CD14-positive monocyte (primary cell): ENCODE measurements at regions not wholly inside any gene's neighbourhood (a gene's known extent, or its start where the extent isn't known, plus 50 kb on each side); places are given as distances from the start of the nearest gene placed in this dataset.
"Not testable (repeated sequence)": the region's sequence is repeated elsewhere in the genome, so short reads cannot be mapped to it uniquely, and the experiment has no call there.

ENCODE experiments used
- DNase-seq, 3 donors: peaks; one replicate each; pipeline ENCODE4 v3.0.0-alpha.2; 2011 to 2022
- H2AFZ ChIP-seq: 2 replicates; pipeline ENCODE4 v1.6.0; 2012; ENCODE audit warnings: mild to moderate bottlenecking, low read depth, low read length, inconsistent platforms; ENCODE audit not compliant: insufficient read depth, poor library complexity, severe bottlenecking
- H3K27ac ChIP-seq, 2 donors: 1 replicate in 1 of 2; 2 replicates in 1 of 2; pipeline ENCODE4 v1.5.1; 2012 to 2013; ENCODE audit warnings: low read length in 2 of 2, control low read depth in 1 of 2, inconsistent platforms in 1 of 2, low read depth in 1 of 2, mild to moderate bottlenecking in 1 of 2
- H3K27me3 ChIP-seq, 2 donors: one replicate each; pipeline versions ENCODE4 v1.6.0 to v1.6.1; 2011 to 2013; ENCODE audit warnings: low read length in 2 of 2; ENCODE audit not compliant: control insufficient read depth in 2 of 2, insufficient read depth in 2 of 2
- H3K36me3 ChIP-seq, 2 donors: replicated peaks in 1 of 2; 1 replicate in 1 of 2; 2 replicates in 1 of 2; pipeline versions ENCODE4 v1.5.1 to v1.6.1; 2012 to 2013; ENCODE audit warnings: low read length in 2 of 2, control low read depth in 1 of 2, inconsistent platforms in 1 of 2, mild to moderate bottlenecking in 1 of 2; ENCODE audit not compliant: insufficient read depth in 2 of 2, control insufficient read depth in 1 of 2
- H3K4me1 ChIP-seq, 2 donors: 1 replicate in 1 of 2; 2 replicates in 1 of 2; pipeline versions ENCODE4 v1.5.1 to v1.6.1; 2012 to 2013; ENCODE audit warnings: low read length in 2 of 2, control low read depth in 1 of 2, inconsistent platforms in 1 of 2, mild to moderate bottlenecking in 1 of 2, moderate library complexity in 1 of 2; ENCODE audit not compliant: insufficient read depth in 2 of 2, control insufficient read depth in 1 of 2
- H3K4me2 ChIP-seq: replicated peaks from 2 replicates; pipeline ENCODE3; 2012; ENCODE audit warnings: low read length, moderate library complexity, mild to moderate bottlenecking; ENCODE audit not compliant: poor library complexity, severe bottlenecking; ENCODE audit errors: extremely low read depth
- H3K4me3 ChIP-seq, 3 experiments: fragments of 200-600 bp in 1 of 3; sonication (generic) in 1 of 3; replicated peaks in 1 of 3; 1 replicate in 2 of 3; 2 replicates in 1 of 3; pipeline ENCODE4 v1.5.1; 2011 to 2013; ENCODE audit warnings: low read length in 3 of 3, mild to moderate bottlenecking in 3 of 3, control low read depth in 2 of 3, low read depth in 2 of 3, inconsistent platforms in 1 of 3, moderate library complexity in 1 of 3
- H3K79me2 ChIP-seq: 2 replicates; pipeline ENCODE4 v1.6.0; 2012; ENCODE audit warnings: mild to moderate bottlenecking, control low read depth, inconsistent platforms, low read length, moderate library complexity; ENCODE audit not compliant: insufficient read depth
- H3K9ac ChIP-seq: 2 replicates; pipeline ENCODE4 v1.6.0; 2017; ENCODE audit warnings: low read length, mild to moderate bottlenecking; ENCODE audit not compliant: insufficient read depth, poor library complexity, severe bottlenecking
- H3K9me3 ChIP-seq, 2 donors: replicated peaks in 1 of 2; 1 replicate in 1 of 2; 2 replicates in 1 of 2; pipeline versions ENCODE4 v1.5.1 to v1.6.1; 2012 to 2013; ENCODE audit warnings: low read length in 2 of 2, control low read depth in 1 of 2; ENCODE audit not compliant: control insufficient read depth in 1 of 2, insufficient read depth in 1 of 2
- H4K20me1 ChIP-seq: 2 replicates; pipeline ENCODE4 v1.6.0; 2012; ENCODE audit warnings: mild to moderate bottlenecking, low read length, control low read depth, moderate library complexity; ENCODE audit not compliant: insufficient read depth
- H3K27ac Mint-ChIP-seq, 7 donors: one replicate each; pipeline ENCODE4 v1.8.0; 2020; ENCODE audit warnings: mild to moderate bottlenecking in 7 of 7, mixed read lengths in 7 of 7, moderate library complexity in 6 of 7, inconsistent platforms in 2 of 7
- H3K27me3 Mint-ChIP-seq, 3 donors: one replicate each; pipeline ENCODE4 v1.8.0; 2021 to 2022; ENCODE audit warnings: low read depth in 3 of 3, mild to moderate bottlenecking in 3 of 3, mixed read lengths in 3 of 3, moderate library complexity in 3 of 3, inconsistent platforms in 1 of 3
- H3K36me3 Mint-ChIP-seq, 2 donors: one replicate each; pipeline ENCODE4 v1.8.0; 2020; ENCODE audit warnings: mixed read lengths in 2 of 2, inconsistent platforms in 1 of 2, mild to moderate bottlenecking in 1 of 2
- H3K4me1 Mint-ChIP-seq: one replicate; pipeline ENCODE4 v1.8.0; 2020; ENCODE audit warnings: mild to moderate bottlenecking, mixed read lengths
- H3K4me3 Mint-ChIP-seq, 2 donors: one replicate each; pipeline ENCODE4 v1.8.0; 2020; ENCODE audit warnings: mild to moderate bottlenecking in 2 of 2, mixed read lengths in 2 of 2, moderate library complexity in 1 of 2
- H3K9me3 Mint-ChIP-seq, 7 donors: one replicate each; pipeline ENCODE4 v1.8.0; 2020 to 2022; ENCODE audit warnings: mixed read lengths in 7 of 7, mild to moderate bottlenecking in 6 of 7, moderate library complexity in 6 of 7, inconsistent platforms in 2 of 7
- WGBS: methylation state at CpG from one replicate; pipeline ENCODE4 v1.1.5; 2013; ENCODE audit warnings: missing lambda C conversion rate; ENCODE audit not compliant: insufficient coverage; 5-methylcytosine and 5-hydroxymethylcytosine counted together
- intact Hi-C, 2 donors: fragments of 100-400 bp; cut with micrococcal nuclease; formaldehyde crosslinking; loops; one replicate each; pipeline versions ENCODE4 v1.15.0 to v1.15.1; 2023
- TF ChIP-seq, protein P1 (sequence below): fragments of 200-600 bp; IDR thresholded peaks from one replicate; pipeline ENCODE4 v1.8.0; 2022; ENCODE audit warnings: antibody characterized with exemption, mild to moderate bottlenecking

GRCh38 chr6:157751547-157752200 is 71.4 kb upstream of the SNX9 start:
- no peak overlapping the region for H3K4me3 ChIP-seq
- no peak for DNase-seq
- H3K9me3 Mint-ChIP-seq: peaks cover 12 to 41% (median 26%) of the 10 kb centered on the region in 7 donors
- TF ChIP-seq, protein P1, sequence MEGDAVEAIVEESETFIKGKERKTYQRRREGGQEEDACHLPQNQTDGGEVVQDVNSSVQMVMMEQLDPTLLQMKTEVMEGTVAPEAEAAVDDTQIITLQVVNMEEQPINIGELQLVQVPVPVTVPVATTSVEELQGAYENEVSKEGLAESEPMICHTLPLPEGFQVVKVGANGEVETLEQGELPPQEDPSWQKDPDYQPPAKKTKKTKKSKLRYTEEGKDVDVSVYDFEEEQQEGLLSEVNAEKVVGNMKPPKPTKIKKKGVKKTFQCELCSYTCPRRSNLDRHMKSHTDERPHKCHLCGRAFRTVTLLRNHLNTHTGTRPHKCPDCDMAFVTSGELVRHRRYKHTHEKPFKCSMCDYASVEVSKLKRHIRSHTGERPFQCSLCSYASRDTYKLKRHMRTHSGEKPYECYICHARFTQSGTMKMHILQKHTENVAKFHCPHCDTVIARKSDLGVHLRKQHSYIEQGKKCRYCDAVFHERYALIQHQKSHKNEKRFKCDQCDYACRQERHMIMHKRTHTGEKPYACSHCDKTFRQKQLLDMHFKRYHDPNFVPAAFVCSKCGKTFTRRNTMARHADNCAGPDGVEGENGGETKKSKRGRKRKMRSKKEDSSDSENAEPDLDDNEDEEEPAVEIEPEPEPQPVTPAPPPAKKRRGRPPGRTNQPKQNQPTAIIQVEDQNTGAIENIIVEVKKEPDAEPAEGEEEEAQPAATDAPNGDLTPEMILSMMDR: no peak
- H3K4me3 Mint-ChIP-seq: no peak overlapping the region
- H2AFZ ChIP-seq: no peak overlapping the region
- H3K9me3 ChIP-seq: peaks cover 4 to 6% of the 10 kb centered on the region in 2 donors
- peaks cover 4% of the 10 kb centered on the region for H3K4me1 Mint-ChIP-seq
- peaks cover 7 to 20% (median 8%) of the 10 kb centered on the region in 3 donors for H3K27me3 Mint-ChIP-seq
- H3K27me3 ChIP-seq: peaks cover 0 to 4% of the 10 kb centered on the region in 2 donors
- no peaks in the 10 kb centered on the region for H4K20me1 ChIP-seq
- H3K9ac ChIP-seq: no peak overlapping the region
- no peaks in the 10 kb centered on the region for H3K36me3 ChIP-seq
- H3K27ac Mint-ChIP-seq: no peak overlapping the region
- intact Hi-C loops: no loop called here
- no peaks in the 10 kb centered on the region for H3K36me3 Mint-ChIP-seq
- no peaks in the 10 kb centered on the region for H3K79me2 ChIP-seq
- H3K27ac ChIP-seq: no peak overlapping the region
- H3K4me1 ChIP-seq: peaks cover 0 to 1% of the 10 kb centered on the region in 2 donors
- no peak overlapping the region for H3K4me2 ChIP-seq
- WGBS: no CpG with 5 or more reads among the region's 10 CpGs

DNA sequence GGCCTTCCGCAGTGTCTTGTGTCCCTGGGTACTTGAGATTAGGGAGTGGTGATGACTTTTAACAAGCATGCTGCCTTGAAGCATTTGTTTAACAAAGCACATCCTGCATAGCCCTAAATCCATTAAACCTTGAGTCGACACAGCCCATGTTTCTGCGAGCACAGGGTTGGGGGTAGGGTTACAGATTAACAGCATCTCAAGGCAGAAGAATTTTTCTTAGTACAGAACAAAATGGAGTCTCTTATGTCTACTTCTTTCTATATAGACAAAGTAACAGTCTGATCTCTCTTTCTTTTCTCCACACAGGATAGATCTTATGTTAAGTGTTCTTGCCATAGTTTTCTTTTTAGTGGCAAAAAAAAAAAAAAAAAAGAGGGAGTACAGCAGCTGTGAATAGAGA is 70.2 kb upstream of the SNX9 start:
- H3K9ac ChIP-seq, H3K4me3 Mint-ChIP-seq, H3K27ac ChIP-seq, intact Hi-C loops, H3K36me3 Mint-ChIP-seq, H3K79me2 ChIP-seq, H3K9me3 ChIP-seq, H3K4me3 ChIP-seq, H3K4me2 ChIP-seq, H4K20me1 ChIP-seq, H2AFZ ChIP-seq, H3K27me3 ChIP-seq, DNase-seq, H3K36me3 ChIP-seq, H3K27ac Mint-ChIP-seq: not testable (repeated sequence)
- peaks cover 7 to 17% (median 12%) of the 10 kb centered on the region in 3 donors for H3K27me3 Mint-ChIP-seq
- H3K4me1 Mint-ChIP-seq: peaks cover 15% of the 10 kb centered on the region
- peaks cover 11 to 13% of the 10 kb centered on the region in 2 donors for H3K4me1 ChIP-seq
- peaks cover 14 to 41% (median 30%) of the 10 kb centered on the region in 7 donors for H3K9me3 Mint-ChIP-seq
- WGBS: 100% methylated on average over 2 of the region's 3 CpGs
